ENCODE measurements at regions not wholly inside any gene's neighbourhood (a gene's known extent, or its start where the extent isn't known, plus 50 kb on each side); places are given as distances from the start of the nearest gene placed in this dataset.

DNA sequence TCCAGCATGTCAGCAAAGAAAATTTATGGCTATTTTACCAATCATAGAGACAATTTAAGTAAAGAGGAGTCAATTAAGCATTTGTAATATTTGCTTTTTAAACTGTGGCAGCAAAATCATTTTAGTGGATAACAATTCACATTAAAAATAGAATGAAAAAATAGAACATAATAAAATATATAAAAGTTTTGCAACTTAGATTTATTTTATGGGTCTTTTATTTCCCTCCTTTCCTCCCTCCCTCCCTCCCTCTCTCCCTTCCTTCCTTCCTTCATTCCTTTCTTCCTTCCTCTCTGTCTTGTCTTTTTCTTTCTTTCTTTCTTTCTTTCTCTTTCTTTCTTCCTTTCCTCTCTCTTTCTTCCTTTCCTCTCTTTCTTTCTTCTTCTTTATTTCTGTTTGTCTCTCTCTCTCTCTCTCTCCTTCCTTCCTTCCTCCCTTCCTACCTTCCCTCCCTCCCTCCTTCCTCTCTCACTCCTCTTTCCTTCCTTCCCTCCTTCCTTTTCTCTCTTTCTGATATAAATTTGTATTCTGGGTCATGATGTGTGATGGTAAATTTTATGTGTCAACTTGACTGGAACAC is 610.9 kb upstream of the CITED2 start:
- no peak for DNase-seq
- no peaks in the 10 kb centered on the region for H3K36me3 ChIP-seq
- H3K4me3 ChIP-seq, result no peak overlapping the region
- no peaks in the 10 kb centered on the region for H3K9me3 ChIP-seq (replicated peaks)
- H3K27ac ChIP-seq (replicated peaks), result no peak overlapping the region
- TF ChIP-seq, protein P1, sequence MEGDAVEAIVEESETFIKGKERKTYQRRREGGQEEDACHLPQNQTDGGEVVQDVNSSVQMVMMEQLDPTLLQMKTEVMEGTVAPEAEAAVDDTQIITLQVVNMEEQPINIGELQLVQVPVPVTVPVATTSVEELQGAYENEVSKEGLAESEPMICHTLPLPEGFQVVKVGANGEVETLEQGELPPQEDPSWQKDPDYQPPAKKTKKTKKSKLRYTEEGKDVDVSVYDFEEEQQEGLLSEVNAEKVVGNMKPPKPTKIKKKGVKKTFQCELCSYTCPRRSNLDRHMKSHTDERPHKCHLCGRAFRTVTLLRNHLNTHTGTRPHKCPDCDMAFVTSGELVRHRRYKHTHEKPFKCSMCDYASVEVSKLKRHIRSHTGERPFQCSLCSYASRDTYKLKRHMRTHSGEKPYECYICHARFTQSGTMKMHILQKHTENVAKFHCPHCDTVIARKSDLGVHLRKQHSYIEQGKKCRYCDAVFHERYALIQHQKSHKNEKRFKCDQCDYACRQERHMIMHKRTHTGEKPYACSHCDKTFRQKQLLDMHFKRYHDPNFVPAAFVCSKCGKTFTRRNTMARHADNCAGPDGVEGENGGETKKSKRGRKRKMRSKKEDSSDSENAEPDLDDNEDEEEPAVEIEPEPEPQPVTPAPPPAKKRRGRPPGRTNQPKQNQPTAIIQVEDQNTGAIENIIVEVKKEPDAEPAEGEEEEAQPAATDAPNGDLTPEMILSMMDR (IDR thresholded peaks at IDR 0.05; ENCODE audit: borderline replicate concordance), result no peak
- H3K27me3 ChIP-seq (ENCODE audit: low read depth), result no peaks in the 10 kb centered on the region
- intact Hi-C loops (cut with micrococcal nuclease), result no loop called here
- H3K4me1 ChIP-seq, result peaks cover 38% of the 10 kb centered on the region

DNA sequence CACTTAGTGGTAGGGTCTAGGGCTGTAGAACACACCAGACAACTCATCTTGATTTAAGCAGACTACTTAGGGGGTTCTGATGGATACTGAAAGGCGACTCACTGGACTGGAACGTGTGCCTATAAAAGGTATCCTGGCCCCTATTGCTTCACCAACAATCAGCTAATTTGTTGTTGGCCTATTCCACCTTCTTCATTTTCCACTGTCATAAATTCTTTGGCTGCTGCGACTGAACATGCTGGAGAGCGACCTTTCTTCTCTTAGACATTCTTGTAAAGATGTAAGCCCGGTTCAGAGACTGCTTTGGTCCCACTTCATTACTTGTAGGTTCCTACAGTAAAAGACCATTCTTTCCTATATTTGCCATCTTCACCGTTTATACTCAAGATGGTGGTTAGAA is 609.9 kb upstream of the CITED2 start:
- TF ChIP-seq, protein P1 (IDR thresholded peaks at IDR 0.05; ENCODE audit: borderline replicate concordance), result no peak
- H3K36me3 ChIP-seq, result no peaks in the 10 kb centered on the region
- peaks cover 45% of the 10 kb centered on the region for H3K4me1 ChIP-seq
- H3K27me3 ChIP-seq (ENCODE audit: low read depth), result no peaks in the 10 kb centered on the region
- no peak overlapping the region for H3K4me3 ChIP-seq
- peak overlapping the region; percentile 67 for H3K27ac ChIP-seq (replicated peaks)
- no peak for DNase-seq
- intact Hi-C loops (cut with micrococcal nuclease), result no loop called here
- no peaks in the 10 kb centered on the region for H3K9me3 ChIP-seq (replicated peaks)

DNA sequence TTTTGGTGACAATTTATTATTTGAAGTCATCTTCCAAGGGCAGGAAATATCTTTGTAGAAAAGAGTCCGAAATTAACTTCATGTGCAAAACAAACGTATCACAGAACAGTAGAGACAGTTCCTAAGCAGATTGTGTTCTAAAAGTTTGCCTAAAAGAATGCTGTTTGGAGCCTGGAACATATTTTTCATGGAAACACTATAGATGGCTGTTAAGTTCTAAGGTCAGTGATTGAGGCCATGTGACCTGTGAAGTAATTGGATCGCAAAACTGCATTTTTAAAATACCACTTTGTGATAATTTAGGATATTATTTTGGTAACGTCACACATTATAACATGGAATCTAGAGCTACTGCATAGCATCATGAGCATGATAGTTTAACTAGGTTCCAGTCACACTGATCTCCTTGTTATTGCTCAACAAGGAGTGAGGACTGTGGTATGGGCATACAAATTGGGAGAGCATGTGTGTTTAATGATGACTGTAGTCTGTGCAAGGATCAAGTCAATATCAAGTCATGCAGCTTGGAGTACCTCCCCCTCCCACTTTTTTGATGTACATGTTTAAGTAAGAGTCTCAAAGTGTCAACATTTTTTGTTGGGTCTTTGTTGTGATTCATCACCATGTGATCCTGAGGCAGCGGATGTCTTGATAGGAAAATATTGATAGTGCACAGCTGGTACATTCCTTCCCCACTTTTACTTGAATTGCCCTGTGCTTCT is 609.3 kb upstream of the CITED2 start:
- Histone ChIP-seq H3K27me3 (ENCODE audit: low read depth) (no peaks in the 10 kb centered on the region), H3K27ac (replicated peaks) (peak overlapping the region; percentile 67), H3K4me3 (no peak overlapping the region), H3K9me3 (replicated peaks) (no peaks in the 10 kb centered on the region), H3K4me1 (peaks cover 51% of the 10 kb centered on the region), H3K36me3 (no peaks in the 10 kb centered on the region)
- no peak for DNase-seq
- TF ChIP-seq, protein P1 (IDR thresholded peaks at IDR 0.05; ENCODE audit: borderline replicate concordance), result no peak
- intact Hi-C loops (cut with micrococcal nuclease), result no loop called here

DNA sequence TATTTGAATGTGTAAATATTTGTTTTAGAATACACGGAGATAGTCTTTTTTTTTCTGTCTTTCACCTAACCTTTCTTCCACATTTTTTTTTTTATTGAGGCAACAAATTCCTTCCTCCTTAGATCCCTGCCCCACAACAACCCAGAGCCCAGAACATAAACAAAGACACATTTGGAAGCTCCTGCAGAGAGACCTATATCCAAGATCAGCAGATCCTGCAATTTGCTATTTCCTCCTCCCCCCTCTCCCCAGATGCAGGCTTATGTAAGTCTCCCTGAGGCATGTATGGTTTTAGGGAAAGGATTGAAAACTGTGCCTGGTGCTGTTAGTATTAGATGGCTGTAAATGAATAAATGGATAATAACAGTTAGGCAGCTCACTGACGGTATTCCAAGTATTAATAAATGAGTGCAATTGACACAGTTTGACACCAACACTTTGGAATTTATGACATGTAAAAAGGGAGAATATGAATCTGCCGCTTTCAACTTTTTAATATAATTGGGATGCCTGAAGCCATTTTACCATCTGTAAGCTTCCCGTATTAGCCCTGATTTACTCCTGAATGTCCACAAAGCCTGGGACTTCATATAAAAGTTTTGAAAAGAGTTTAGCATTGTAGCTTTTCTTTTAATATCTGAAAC is 608.3 kb upstream of the CITED2 start:
- intact Hi-C loops (cut with micrococcal nuclease), result no loop called here
- peaks cover 60% of the 10 kb centered on the region for H3K4me1 ChIP-seq
- no peaks in the 10 kb centered on the region for H3K27me3 ChIP-seq (ENCODE audit: low read depth)
- no peaks in the 10 kb centered on the region for H3K9me3 ChIP-seq (replicated peaks)
- H3K27ac ChIP-seq (replicated peaks), result peak overlapping the region; percentile 67
- no peaks in the 10 kb centered on the region for H3K36me3 ChIP-seq
- no peak overlapping the region for H3K4me3 ChIP-seq
- DNase-seq, result no peak
- TF ChIP-seq, protein P1 (IDR thresholded peaks at IDR 0.05; ENCODE audit: borderline replicate concordance), result no peak

DNA sequence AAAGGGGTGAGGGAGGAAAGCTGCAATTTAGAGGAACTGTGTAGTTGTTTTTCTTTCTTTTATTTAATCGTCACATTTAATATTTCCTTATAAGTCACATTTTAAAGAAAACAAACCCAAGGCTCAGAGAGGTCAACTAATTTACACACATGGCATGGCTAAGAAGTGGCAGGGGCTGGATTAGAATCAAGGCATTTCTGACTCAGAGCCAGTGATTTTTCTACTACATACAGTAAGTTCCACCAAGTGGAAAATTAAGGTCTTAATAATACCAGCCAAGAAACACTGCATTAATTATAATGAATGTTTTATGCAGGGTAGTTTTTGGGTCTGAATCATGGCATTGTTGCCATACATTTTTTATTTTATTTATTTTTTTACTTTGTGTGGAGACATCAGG is 607.7 kb upstream of the CITED2 start:
- TF ChIP-seq, protein P1 (IDR thresholded peaks at IDR 0.05; ENCODE audit: borderline replicate concordance), result no peak
- DNase-seq, result no peak
- intact Hi-C loops (cut with micrococcal nuclease), result no loop called here
- no peak overlapping the region for H3K4me3 ChIP-seq
- H3K27me3 ChIP-seq (ENCODE audit: low read depth), result no peaks in the 10 kb centered on the region
- H3K27ac ChIP-seq (replicated peaks), result peak overlapping the region; percentile 67
- H3K9me3 ChIP-seq (replicated peaks), result no peaks in the 10 kb centered on the region
- H3K36me3 ChIP-seq, result no peaks in the 10 kb centered on the region
- H3K4me1 ChIP-seq, result peaks cover 66% of the 10 kb centered on the region
